C4-2B (cell line): ENCODE measurements at regions not wholly inside any gene's neighbourhood (a gene's known extent, or its start where the extent isn't known, plus 50 kb on each side); places are given as distances from the start of the nearest gene placed in this dataset.

ENCODE experiments used
- H3K27ac ChIP-seq: fragments of 450-650 bp; 2 replicates; pipeline ENCODE4 v1.5.1; 2017
- ZFX ChIP-seq: fragments of 450-650 bp; IDR thresholded peaks from 2 replicates; pipeline ENCODE4 v1.6.1; 2017
- TF ChIP-seq, protein P1 (sequence below): fragments of 450-650 bp; conservative IDR thresholded peaks from 2 replicates; pipeline ENCODE4 v1.5.1; 2017; ENCODE audit warnings: mild to moderate bottlenecking

- H3K27ac ChIP-seq: no peak overlapping the region
- no peak for TF ChIP-seq ZFX
Measured at GRCh38 chr10:10794046-10794445, 223.6 kb upstream of the CELF2 start.

- H3K27ac ChIP-seq: no peak overlapping the region
- no peak for TF ChIP-seq ZFX
- TF ChIP-seq, protein P1, sequence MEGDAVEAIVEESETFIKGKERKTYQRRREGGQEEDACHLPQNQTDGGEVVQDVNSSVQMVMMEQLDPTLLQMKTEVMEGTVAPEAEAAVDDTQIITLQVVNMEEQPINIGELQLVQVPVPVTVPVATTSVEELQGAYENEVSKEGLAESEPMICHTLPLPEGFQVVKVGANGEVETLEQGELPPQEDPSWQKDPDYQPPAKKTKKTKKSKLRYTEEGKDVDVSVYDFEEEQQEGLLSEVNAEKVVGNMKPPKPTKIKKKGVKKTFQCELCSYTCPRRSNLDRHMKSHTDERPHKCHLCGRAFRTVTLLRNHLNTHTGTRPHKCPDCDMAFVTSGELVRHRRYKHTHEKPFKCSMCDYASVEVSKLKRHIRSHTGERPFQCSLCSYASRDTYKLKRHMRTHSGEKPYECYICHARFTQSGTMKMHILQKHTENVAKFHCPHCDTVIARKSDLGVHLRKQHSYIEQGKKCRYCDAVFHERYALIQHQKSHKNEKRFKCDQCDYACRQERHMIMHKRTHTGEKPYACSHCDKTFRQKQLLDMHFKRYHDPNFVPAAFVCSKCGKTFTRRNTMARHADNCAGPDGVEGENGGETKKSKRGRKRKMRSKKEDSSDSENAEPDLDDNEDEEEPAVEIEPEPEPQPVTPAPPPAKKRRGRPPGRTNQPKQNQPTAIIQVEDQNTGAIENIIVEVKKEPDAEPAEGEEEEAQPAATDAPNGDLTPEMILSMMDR: no peak
Measured at GRCh38 chr10:10794791-10795191, 222.9 kb upstream of the CELF2 start.

DNA sequence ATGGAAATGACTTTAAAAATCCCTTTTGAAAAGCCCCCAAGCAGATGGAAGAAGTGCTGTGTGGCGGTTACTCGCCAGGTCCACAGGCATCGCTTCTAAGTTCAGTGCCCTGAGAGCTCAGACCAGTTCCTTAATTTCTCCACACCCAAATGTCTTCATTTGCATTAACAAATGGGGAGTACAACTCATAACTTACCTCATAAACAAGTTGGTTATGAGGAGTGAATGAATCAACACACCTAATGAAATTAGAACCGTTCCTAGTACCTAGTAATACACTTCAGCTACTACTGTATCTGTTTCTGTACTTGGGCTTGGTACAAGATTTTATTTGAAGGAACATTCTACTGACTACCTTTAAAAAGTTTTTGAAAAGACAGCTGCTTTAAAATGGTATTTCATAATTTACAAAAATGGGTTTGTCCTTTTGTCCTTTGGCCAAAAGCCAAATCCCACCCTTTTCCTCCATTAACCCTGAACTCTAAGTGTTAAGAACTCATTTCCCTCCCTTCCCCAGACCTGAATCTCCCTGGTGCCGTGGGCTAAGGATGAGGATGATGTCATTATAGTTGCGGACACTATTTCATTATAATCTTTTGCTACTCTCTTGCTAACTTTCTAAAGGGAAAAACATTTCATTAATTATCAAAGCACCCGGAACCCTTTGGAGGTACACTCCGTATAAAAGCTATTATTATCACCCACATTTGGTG, 221.5 kb upstream of the CELF2 start:
- TF ChIP-seq ZFX: no peak
- TF ChIP-seq, protein P1: no peak
- H3K27ac ChIP-seq: no peak overlapping the region

DNA sequence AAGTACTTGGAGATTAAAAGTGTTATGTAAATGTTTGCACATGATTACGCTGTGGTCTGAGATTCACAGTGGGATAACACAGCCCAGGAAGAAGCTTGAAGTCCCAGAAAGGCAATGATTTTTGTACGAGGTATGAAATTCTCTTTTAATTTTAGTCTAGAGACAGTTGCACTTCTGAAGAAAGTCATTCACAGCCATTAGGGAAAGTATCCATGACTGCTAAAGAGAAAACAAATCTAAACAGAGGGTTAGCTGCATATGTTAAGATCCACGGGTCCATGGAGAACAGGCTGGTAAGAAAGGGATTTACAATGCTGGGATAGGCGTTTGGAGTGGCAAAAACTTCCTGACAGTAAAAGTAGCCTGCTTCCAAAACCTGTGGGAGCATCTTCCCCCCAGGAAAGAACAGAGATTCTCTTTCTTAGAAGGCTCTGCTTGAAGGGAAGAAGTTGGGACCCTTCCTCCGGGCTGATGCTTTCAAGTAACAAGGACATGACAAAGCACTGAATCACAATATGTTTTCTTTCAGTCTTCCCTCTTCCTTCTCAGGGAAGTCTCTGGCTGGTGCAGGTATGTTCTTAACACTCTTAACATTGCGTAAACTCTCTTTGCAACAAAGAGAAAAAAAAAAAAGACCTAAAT, 220.8 kb upstream of the CELF2 start:
- no peak overlapping the region for H3K27ac ChIP-seq

GRCh38 chr10:10797513-10797912, 220.2 kb upstream of the CELF2 start:
- TF ChIP-seq ZFX: no peak
- TF ChIP-seq, protein P1: no peak
- H3K27ac ChIP-seq: no peak overlapping the region

More for the DNA sequence above, 220.8 kb upstream of the CELF2 start:
- TF ChIP-seq, protein P1: no peak
- TF ChIP-seq ZFX: no peak

GRCh38 chr10:10798102-10798863, 219.4 kb upstream of the CELF2 start:
- no peak for TF ChIP-seq ZFX
- TF ChIP-seq, protein P1: no peak
- H3K27ac ChIP-seq: no peak overlapping the region

DNA sequence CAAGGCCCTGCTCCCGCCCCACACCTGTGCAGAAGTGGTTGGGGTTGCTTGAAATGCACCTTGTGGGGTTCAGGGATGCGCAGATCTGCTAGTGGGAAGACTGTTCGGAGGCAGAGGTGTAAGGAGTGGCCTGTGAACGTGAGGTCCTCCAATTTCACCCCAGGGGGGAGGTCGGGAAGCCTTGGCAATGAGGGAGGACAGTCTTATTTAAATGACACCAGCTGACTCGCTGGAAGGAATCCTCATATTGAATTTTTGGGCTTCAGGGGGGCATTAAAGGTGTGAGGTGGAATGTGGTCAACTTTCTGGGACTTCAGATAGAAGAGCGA, 218.8 kb upstream of the CELF2 start:
- no peak overlapping the region for H3K27ac ChIP-seq
- TF ChIP-seq ZFX: no peak
- TF ChIP-seq, protein P1: no peak
